ENCODE measurements at regions not wholly inside any gene's neighbourhood (a gene's known extent, or its start where the extent isn't known, plus 50 kb on each side); places are given as distances from the start of the nearest gene placed in this dataset.

DNA sequence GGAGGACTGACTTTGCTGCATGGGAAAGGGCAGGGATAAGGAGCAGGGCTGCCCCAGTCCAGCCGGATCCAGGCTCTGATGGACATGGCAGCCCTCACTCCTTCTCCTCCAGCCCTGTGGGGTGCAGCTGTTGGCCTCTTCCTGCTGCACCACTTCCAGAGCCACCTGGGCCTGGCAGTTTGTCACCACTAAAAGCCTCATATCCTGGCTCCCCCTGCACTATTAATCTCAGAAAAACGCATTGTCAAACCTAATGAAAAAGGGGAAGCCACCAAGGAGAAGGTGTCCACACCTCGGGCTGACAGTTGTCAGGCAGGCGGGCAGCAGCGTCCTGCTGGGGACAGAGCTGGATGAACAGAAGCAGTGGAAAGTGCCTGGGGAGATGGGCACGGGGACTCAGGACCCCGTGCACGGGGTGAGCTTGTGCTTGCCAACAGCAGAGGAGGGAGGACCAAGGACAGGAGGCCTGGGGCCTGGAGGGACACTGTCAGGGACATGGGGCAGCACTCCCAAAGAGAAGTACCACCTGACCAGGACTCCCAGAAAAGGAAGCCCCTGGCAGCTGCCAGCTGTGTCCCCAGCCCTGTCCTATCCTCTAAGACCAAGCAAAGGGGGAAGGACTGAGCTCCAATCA is 151.1 kb upstream of the TSHZ3 start:
- H3K4me3 ChIP-seq (ENCODE audit: low read depth, low read length): no peak overlapping the region
- TF ChIP-seq CTCF (IDR thresholded peaks at IDR 0.05; ENCODE audit: low read depth, low read length, missing control alignments): no peak
- DNase-seq (ENCODE audit: low read depth): no peak

GRCh38 chr19:31500946-31501345 is 151.7 kb upstream of the TSHZ3 start:
- DNase-seq (ENCODE audit: low read depth): no peak
- no peak overlapping the region for H3K4me3 ChIP-seq (ENCODE audit: low read depth, low read length)
- no peak for TF ChIP-seq CTCF (IDR thresholded peaks at IDR 0.05; ENCODE audit: low read depth, low read length, missing control alignments)

GRCh38 chr19:31501427-31502195 is 152.4 kb upstream of the TSHZ3 start:
- DNase-seq (ENCODE audit: low read depth): no peak
- no peak overlapping the region for H3K4me3 ChIP-seq (ENCODE audit: low read depth, low read length)
- TF ChIP-seq CTCF (IDR thresholded peaks at IDR 0.05; ENCODE audit: low read depth, low read length, missing control alignments): no peak

DNA sequence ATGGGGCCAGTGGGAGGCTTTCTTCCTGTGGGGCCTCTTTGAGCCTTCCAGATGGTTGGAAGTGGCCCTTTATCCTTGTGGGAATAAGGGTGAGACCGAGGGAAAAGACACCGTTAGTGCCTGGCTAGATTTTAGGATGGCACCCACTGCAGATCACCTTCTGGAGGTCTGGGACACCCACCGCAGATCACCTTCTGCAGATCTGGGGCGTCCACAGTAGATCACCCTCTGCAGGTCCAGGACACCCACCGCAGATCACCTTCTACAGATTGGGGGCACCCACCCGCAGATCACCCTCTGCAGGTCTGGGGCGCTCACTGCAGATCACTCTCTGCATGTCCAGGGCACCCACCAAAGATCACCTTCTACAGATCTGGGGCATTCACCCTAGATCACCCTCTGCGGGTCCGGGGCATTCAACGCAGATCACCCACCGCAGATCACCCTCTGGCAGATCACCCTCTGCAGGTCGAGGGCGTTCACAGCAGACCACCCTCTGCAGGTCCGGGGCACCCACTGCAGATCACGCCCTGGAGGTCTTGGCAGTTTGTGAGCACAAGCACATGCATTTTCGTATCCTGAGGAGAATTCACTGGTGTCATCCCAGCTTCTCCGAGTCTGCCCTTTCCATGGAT is 153.4 kb upstream of the TSHZ3 start:
- no peak for DNase-seq (ENCODE audit: low read depth)
- no peak for TF ChIP-seq CTCF (IDR thresholded peaks at IDR 0.05; ENCODE audit: low read depth, low read length, missing control alignments)
- no peak overlapping the region for H3K4me3 ChIP-seq (ENCODE audit: low read depth, low read length)

DNA sequence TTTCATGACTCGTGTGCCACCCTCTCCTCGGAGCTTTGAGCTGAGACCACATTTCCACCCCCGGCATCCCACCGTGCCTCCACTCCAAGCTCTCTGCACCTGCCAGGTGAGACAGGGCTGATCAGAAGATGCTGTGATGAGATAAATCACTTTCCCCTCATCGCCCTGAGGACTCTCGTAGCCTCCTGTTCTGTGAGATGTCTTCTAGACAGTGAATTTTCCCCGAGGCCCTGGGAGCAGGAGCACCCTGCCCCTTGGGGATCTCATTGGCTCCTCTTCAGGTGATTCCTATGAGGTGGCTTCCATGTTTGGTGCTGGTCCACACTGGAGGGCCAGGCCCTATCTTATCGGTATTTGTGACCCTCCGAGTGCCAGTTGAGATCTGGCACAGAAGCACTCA is 154.0 kb upstream of the TSHZ3 start:
- DNase-seq (ENCODE audit: low read depth): no peak
- TF ChIP-seq CTCF (IDR thresholded peaks at IDR 0.05; ENCODE audit: low read depth, low read length, missing control alignments): no peak
- no peak overlapping the region for H3K4me3 ChIP-seq (ENCODE audit: low read depth, low read length)

DNA sequence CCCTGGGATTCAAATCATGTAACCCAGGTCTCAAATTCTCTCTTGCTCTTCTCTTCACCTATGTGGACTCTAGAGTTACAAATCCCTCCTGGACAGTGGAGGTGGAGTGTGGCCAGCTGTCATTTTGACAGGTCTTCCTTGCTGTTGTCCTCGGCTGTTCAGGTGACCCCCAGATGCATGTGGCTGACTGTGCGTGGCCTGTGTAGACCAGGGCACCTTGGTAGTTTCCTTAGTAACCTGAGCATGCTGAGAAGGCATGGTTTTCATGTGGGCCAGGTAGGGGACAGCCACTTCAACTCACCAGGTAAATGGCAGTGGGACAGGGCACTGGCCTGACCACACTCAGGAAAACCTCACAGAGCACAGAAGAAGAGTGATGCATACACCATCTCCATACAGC is 155.0 kb upstream of the TSHZ3 start:
- no peak overlapping the region for H3K4me3 ChIP-seq (ENCODE audit: low read depth, low read length)
- no peak for DNase-seq (ENCODE audit: low read depth)
- TF ChIP-seq CTCF (IDR thresholded peaks at IDR 0.05; ENCODE audit: low read depth, low read length, missing control alignments): no peak

Data from GM12864 (cell line).